RKO (cell line): ENCODE measurements at regions not wholly inside any gene's neighbourhood (a gene's known extent, or its start where the extent isn't known, plus 50 kb on each side); places are given as distances from the start of the nearest gene placed in this dataset.
A peak's percentile ranks its signal among the peaks of the same experiment; 100 is the strongest.
"Not testable (repeated sequence)": the region's sequence is repeated elsewhere in the genome, so short reads cannot be mapped to it uniquely, and the experiment has no call there.

Source experiments
- DNase-seq: peaks from one replicate; pipeline ENCODE4 v3.0.0-alpha.2; 2016; ENCODE audit warnings: low spot score

DNA sequence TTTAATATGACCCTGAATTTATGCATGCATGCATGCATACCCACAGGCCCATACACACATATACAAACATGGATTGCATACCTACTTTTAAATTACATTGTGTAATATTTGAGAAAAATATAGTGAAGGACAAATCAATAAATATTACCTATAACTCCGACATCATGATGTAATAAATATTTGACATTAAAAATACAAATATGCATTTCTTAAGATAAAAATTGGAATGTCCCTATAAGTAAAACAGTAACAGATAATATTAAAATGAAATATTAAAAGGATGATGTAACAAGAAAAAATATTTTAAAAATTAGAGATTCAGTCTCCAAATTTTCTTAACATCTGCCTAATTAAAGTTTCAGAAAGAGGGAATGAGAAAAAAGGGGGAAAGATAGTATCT, 433.0 kb downstream of the MDFIC start:
- DNase-seq = no peak

DNA sequence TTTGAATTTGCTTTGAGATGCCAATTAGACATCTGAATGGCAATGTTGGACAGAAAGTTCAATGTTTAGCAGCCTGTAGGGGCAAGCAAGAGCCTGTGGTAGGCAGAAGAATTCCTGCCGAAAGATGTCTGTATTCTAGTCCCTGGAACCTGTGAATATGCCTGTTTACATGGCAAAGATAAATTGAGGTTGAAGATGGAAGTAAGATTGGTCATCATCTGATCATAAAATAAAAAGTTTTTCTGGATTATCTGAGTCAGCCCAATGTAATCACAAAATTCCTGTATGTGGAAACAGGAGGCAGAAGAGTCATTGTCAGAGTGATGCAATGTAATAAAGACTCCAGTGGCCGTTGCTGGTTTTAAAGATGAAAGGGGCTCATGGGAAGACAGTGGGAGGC, 430.5 kb downstream of the MDFIC start:
- DNase-seq = peak; percentile 35

DNA sequence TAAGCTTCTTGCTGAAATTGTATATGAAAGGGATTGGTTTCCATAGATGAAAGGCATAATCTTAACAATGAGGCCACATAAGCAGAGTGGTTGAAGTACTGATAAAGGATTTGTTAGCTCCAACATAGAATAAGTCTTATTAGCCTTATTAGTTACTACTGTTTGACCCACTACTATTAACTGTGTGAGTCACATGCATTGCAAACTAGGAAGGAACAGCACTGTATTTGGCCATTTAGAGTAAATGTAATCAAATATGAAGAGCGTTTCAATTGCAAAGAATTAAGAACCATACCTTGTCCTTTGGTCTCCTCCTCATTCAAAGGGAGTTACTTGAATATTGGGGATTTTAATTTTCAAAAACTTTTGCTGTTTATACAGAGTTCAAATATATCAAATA, 428.9 kb downstream of the MDFIC start:
- DNase-seq = no peak

DNA sequence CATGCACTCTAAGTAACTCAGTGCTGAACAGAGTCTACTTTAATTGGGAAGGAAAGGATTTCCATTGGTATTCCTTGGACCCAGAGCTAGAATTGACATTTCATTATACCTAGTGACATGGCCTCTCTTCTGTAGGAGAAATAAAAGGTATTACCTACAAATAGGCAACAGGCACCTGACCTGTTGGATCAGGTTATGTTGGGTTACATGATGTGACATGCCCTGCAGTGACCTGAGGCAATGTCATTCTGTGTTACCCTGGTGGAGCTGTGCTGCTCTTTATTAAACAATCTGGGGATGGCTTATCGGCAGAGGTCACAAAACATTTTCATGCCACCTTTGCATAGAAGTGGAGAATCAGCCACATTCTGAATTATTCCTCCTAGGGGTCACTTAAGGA, 427.7 kb downstream of the MDFIC start:
- no peak for DNase-seq

DNA sequence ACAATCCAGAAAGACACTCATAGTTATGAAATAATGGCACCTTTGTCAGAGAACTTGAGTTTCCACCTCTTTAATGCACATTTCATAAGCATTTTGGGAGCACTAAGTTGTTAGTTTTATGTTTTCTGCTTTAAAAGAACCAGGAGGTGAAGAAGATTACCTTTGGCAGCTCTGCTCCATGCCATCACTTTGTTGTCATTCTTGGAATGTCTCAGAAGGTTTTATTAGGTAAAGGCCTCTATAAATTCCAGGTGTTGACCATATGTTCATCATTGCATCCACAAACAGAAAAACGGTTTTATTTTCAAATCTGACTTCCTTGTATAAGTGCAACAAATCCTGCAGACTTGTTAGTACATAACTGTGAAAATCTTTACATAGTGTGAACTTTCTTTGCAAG, 424.8 kb downstream of the MDFIC start:
- no peak for DNase-seq

DNA sequence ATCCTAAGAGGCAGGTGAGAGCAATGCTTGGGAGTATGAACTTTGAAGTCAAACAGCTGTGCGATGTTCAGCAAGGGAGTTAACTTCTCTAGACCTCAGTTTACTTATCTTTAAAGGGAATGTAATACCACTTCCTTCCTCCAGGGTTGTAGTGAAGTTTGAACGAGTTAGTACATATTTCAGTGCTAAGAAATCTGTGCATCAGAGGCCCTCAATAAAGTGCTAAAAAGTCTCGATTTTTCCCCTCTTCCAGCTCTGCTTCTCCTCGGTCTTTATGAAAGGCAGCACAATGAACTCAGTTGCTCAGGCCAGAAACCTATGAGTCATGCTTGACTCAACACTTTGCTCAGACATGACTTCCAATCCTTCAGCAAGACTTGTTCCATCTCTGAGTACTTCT, 418.9 kb downstream of the MDFIC start:
- peak; percentile 93 for DNase-seq

DNA sequence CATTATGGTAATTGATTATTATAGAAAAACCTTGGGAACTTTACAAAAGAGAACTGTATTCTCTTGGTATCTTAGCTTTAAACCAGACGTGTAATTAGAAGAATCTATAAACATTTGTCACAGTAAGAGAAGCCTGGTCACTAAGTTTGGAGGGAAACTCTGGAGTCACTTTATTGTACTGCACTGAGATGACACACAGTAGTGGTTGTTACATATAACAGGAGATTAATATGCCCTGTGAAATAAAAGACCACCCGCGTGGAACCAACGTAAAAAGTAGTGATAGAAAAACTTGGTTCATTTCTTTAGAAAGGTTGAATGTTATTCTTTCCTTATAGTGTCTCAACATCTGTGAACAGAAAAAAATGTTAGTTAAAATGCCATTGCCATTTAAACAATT, 416.1 kb downstream of the MDFIC start:
- no peak for DNase-seq

DNA sequence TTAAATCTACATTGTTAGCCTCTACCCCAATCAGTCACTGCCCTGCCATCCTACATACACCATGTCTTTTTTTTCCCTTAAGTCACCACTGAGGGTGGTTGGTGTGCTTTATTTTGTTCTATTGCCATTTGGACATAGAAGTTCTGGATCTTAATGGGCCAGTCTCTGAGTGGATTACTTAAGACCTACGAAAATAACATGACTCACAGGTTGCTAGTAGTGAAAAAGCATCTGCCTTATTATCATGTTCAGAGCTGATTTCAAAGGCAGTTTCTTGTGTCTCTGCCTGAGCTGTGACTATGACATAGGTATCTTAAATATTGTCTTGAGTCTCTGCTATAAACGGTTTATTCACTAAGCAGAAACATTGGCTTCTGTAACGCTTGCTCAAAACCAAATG, 410.8 kb downstream of the MDFIC start:
- DNase-seq = no peak

DNA sequence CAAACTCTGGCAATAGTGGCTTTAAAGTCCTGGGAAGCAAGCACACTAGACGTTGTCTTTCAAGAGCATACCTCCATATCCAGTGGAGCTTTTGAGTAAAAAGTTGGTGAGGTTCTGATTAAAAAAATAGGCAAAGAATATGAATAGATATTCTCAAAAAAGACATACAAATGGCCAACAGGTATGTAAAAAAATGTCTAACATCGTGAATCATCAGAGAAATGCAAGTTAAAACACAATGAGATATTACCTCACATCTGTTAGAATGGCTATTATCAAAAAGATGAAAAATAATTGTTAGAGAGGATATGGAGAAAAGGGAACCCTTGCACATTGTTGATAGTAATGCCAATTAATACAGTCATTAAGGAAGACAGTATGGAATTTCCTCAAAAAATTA, 407.1 kb downstream of the MDFIC start:
- DNase-seq = no peak

DNA sequence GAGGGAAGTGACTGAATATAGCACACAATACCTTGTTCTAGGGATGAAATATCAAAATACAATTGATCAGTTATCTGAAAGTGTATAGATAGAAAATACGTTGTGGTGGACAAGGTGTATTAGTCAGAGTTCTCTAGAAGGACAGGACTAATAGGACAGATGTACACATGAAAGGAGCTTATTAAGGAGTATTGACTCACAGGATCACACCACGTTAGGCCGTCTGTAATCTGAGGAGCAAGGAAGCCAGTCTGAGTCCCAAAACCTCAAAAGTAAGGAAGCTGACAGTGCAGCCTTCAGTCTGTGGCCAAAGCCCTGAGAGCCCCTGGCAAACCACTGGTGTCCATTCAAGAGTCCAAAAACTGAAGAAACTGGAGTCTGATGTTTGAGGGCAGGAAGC, 406.1 kb downstream of the MDFIC start:
- no peak for DNase-seq

DNA sequence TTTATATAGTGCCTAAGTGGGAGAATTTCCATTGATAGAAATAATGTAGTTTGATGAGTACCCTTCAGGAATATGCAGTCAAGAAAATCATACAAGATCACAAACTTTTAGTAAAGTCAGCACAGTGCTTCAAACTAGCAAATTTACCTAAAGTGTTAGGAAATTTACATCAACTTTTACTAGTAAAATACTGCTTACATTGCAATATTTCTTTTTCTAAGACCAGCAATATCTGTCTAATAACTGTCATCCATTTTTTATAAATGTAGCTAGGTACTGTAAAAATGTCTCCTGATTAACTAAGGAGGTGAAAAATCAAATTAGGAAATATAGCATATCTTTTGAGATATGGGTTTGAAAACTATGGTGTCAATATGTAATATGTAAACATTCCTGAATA, 405.4 kb downstream of the MDFIC start:
- DNase-seq = no peak

DNA sequence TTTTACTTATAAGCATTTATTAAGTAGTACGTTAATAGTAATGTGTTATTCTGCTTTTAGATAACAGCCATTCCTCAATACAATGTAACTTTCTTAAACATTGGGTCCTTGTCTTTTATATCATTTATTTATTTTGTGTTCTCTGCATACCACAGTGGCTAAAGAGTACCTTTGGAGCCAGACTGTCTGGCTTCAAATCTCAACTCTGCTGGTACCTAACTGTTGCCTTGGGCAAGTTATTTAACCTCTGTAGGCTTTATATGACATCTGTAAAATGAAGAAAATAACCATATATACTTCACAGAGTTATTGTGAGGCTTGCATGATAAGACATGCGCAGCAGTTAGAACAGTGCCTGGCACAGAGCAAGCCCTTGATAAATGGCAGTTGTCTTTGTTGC, 397.6 kb downstream of the MDFIC start:
- DNase-seq = no peak

DNA sequence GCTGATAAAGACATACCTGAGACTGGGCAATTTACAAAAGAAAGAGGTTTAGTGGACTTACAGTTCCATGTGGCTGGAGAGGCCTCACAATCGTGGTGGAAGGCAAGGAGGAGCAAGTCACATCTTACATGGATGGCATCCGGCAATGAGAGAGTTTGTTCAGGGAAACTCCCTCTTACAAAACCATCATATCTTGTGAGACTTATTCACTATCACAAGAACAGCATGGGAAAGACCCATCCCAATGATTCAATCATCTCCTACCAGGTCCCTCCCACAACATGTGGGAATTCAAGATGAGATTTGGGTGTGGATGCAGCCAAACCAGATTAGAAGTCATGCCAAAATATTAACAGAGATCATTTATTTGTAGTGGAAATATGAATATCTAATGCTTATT, 388.4 kb downstream of the MDFIC start:
- DNase-seq = not testable (repeated sequence)

DNA sequence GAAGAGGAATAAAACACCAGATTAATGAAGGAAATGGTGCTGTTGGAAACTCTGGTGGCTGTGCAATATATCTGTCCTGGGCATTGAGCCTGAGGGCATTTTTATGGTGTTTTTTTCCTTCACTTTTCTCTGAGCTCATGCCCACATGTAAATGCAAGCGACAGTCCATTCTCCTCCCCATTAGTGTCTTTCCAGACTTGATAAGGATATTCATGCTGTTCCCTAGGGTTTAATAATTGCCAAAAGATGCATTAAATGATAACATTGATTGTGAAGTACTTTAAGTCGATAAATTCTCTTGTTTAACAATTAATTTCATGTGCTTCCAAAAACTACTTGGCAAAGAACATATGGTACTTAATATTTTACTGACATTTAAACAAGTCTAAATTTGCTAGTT, 384.7 kb downstream of the MDFIC start:
- DNase-seq = no peak

DNA sequence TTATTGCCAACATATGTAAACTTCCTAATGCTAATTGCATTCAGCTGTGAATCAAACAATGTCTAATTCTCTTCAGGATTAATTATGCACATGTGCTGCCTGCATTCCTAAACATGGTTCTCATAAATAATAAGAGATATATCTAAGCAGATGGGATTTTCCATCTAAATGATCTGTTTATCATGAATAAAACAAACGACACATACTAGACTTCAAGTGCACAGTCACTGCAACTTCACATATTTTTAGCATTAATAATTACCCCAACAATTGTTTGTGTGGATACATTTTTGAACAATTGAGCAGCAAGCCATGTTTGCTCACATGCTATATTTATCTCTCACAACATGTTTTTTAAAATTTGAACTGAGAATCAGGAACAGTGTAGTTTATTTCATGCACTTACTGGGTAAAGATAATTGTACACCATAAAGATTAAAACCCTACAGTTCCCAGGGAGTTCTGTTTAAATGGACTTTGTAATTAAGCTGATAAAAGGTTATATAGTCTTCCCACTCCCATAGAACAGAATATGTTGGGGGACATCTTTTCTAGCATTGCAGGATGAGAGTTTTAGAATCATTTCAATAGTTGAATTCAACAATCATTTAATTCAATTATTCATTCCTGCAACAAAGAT, 378.5 kb downstream of the MDFIC start:
- no peak for DNase-seq

DNA sequence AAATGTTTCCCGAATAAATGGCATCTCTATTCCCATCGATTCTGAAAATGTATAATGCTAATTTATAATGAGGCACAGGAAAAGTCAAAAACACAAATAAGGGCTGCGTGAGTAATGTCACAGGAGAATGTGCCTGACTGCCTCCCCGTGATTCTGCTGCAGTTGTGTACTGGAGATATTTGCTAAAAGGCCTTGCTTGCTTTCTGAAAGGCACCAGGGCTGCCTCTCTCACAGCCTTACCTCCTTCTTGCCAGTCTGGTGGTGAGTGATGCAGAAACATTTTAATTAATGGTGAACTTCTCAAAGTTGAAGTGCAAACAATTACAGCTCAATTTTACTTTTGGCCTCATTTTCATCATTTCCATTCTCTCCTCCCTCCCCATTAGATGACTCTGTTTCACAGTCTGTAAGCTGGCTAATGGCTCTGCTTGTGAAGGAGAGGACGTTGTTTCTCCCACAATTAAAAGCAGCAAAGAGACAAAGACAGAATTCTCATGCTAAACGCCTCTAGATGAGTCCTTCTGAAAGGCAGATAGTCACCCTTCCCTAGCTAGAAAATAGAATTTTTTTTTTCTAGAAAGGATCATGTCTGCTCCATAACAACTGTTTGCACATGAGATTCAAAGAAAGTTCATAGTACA, 377.6 kb downstream of the MDFIC start:
- DNase-seq = no peak

DNA sequence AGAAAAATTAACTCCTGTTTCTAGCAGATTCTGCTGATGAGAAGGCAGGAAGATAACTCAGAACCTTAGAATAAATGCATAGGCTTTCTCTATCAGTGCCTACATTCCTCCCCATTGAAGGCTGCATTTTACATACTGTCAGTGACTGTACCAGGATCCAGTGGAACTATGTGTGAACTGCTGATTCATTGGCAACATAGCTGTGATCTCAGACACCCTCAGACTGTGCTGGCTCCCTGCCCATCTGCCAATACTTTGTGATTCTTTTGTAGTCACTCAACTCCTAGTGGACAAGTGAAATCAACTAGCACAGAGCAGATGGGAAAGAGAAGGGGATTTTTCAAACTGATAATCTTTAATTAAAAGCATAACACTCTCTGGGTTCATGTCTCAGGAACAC, 375.8 kb downstream of the MDFIC start:
- DNase-seq = peak; percentile 92

DNA sequence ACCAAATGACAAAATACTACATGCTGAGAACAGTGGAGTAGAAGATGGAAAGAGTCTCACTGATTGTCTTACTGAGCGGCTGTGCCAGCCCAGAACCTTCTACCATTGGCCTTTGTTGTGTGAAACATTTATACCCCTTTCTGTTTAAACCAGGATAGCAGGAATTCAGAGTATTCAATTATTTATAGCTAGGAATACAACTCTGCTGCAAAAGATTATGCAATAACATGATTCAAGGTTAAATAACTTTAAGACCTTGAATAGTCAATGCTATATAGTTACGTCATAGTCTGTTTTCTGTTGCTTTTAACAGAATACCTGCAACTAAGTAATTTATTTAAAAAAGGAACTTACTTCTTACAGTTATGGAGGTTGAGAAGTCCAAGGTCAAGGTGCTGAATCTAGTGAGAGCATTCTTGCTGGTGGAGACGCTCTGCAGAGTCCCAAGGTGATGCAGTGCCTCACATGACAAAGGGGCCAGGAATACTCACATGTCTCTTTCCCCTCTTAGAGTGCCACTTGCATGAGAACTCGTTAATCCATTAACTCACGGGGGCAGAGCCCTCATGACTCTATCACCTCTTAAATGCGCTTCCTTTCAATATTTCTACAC, 371.8 kb downstream of the MDFIC start:
- no peak for DNase-seq

DNA sequence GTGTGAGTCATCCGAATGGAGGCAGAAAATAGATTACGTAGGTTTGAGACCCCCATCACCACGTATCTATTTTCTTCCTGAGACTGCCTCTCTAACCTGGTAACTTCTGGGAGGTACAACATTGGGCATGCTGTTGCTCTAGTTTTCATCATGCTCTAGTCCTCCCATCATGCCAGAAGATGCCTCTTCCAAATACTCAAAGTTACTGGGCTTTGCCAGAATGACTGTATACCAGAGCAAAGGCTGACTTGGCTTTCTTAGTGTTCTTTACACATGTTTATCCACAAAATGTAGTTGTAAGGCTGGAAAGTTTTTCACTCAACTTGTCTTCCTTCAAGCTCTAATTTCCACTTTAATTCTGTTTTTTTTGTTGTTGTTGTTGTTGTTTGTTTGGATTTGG, 370.5 kb downstream of the MDFIC start:
- DNase-seq = no peak

DNA sequence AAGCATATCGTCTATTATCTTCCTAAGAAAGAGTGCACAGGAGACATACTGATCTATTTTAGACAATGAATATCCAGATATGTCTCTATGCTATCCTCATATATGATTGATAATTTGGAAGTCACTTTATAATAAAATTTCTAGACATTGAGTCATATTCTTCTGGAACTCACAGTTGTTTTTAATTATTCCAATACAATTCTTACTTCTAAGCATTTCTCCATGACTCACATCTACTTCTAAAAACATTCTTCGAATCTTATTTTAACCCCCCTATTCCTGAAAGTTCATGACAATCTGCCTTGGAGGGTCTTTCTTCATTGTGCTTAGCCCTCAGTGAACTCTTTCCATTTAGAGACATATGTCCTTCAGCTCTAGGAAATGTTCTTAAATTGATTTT, 368.1 kb downstream of the MDFIC start:
- DNase-seq = no peak

DNA sequence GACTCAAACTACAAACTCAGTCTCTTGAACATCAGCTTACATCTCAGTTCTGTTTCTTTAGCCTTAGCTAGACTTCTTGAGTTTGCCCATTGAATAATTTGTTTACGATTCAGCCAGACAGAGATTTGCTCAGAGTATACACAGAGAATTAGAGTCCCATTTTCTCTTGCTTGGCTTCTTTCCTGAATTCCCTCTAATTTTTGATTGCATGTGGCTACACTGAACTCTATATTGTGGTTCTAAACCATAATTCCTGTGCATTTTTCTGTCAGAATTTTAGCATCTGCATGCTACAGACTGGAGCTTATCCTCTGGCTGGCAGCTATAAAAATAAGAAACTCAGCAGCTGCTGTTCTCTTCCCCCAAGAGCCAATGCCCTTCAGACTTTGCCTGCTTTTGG, 354.9 kb downstream of the MDFIC start:
- DNase-seq = no peak

DNA sequence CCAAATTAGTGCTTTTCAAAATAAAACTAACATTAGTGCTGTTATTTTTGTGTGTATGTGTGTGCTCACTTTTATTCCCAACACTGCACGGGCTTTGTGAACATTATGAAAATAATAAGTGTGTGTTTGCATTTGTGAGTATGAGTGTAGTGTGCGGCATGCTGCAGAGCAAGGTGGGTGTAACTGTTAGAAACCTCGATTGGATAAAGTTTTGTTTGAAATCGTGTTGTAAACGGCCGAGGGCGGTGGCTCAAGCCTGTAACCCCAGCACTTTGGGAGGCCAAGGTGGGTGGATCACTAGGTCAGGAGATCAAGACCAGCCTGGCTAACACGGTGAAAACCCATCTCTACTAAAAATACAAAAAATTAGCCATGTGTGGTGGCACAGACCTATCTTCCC, 352.0 kb downstream of the MDFIC start:
- DNase-seq = not testable (repeated sequence)

DNA sequence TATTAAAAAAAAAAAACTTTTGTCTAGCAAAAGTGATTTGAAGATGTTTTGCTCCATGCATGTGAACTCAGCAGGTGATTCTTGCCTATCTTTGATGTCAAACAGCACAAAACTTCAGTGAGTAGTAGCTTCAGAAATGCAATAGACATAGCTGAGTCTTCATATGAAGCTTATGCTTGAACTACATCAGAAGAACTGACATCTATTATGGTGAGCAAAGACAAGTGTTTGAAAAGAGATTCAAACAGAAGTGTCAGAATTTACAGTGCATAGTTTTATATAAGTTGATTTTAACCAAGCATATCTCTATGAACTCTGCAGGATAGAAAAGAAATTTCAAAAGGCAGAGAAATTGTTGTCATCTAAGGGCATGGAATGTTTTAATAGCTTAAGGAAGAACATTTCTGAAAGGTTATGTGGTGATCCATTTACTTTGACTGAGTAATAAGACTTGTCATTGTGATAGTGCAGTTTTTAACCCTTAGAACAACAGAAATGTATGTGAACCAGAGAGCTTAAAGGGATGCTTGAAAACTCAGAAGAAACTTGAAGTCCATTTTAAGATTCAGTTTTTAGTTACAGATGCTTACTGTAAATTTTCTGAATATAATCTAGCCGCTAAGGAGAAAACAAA, 351.4 kb downstream of the MDFIC start:
- no peak for DNase-seq
